Right forelimb (tissue), 1 donor: ENCODE measurements at regions not wholly inside any gene's neighbourhood (a gene's known extent, or its start where the extent isn't known, plus 50 kb on each side); places are given as distances from the start of the nearest gene placed in this dataset.
"Not testable (repeated sequence)": the region's sequence is repeated elsewhere in the genome, so short reads cannot be mapped to it uniquely, and the experiment has no call there.

Source experiments
- DNase-seq: peaks from one replicate; pipeline ENCODE4 v3.0.0-alpha.2; 2018

DNA sequence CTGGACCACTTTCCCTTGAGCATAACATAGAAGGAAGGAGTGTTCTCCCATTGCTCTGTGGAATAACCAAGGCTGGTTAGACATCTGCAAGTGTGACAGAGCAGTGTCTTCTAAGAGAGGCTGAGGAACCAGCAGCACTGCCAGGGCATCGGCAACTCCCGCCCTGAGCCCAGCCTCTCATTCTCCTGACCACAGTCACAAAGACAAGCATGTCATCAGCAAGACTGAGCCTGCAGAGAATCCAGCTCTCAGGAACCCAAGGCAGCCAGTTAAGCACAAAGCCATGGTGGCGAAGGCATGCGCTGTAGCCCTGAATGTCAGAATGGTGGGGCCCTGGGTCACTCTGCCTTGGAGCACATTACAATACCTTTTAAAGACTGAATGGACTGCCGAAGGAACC is 253.9 kb downstream of the AGTPBP1 start:
- DNase-seq, result no peak

DNA sequence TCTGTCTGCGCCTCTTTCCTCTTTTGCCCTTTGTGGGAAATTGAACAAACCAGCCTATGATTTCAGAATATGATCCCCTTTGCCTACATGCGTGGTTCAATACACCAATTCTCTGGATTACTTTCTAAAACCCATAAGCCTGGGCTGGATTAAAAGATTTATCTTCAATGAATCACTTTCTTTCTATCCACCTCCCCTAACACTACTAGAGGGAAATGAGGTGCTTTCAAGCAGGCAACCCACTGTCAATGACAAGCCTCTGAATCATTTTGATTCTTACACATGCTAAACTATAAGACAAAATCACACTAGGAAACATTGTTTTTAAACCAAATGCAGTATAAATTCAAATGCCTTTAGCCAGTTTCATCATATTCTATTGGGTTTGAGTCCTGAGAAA is 257.5 kb downstream of the AGTPBP1 start:
- no peak for DNase-seq

DNA sequence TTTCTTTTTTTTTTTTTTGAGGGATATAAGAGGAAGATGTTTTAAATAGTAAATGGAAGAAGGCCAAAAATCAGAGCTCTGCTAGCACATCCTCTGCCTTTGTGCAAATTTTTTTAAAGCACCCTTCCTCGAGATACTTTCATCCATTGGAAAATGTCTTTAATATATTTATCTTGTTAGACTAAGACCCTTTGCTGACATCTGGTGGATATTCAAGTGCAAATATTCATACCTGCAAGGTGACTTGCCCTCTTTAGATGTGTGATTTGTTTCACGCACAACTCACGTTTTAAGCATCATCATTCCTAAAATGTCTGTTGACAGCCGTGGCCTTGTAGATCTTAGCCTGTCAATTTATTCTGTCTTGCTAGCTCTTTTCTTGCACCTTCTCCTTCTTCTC is 258.5 kb downstream of the AGTPBP1 start:
- no peak for DNase-seq

DNA sequence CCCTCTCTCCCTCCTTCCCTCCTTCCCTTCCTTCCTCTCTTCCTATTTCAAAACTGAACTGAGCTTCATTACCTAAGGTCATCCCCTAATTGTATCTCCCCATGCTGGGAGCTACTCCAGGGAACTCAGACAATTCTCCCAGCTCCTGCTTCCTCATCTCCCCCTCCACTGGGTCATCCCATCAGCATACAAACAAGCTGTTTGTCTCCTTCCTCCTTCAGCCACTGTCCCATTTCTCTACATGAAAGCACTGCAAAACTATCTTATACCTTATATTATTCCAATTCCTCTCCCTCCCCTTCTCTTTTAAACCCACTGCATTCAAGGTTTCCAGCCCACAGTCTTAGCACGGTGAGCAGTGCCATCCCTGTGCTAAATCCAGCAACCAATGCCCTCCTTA is 262.4 kb downstream of the AGTPBP1 start:
- DNase-seq, result no peak

DNA sequence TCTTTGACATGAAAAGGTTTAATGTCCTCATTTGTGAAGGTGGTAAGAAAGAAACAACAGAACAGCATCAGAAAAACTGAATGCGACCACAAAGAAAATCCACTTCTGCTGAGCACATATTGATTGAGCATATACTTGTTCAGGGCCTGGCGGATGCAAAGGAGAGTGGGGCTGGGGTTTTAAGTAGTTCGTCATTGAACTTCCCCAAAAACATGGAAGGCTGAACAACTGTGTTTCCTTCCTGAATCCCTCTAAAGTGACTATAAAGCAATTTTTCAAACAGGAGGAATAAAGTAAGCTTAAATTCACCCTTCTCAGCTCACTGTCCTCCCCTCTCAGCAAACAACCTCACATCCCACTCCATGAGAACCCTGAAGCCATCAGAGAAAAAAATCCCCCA is 262.9 kb downstream of the AGTPBP1 start:
- DNase-seq, result no peak

DNA sequence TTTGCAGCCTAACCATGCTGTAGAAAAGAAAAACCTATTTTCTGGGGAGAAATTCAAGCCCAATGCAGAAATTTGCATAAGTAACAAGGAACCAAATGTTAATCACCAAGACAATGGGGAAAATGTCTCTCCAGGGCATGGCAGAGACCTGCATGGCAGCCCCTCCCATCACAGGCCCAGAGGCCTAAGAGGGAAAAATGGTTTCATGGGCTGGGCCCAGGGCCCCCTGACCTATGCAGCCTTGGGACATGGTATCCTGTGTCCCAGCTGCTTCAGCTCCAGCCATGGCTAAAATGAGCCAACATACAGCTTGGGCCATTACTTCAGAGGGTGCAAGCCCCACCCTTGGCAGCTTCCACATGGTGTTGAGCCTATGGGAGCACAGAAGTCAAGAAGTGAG is 266.9 kb downstream of the AGTPBP1 start:
- not testable (repeated sequence) for DNase-seq

DNA sequence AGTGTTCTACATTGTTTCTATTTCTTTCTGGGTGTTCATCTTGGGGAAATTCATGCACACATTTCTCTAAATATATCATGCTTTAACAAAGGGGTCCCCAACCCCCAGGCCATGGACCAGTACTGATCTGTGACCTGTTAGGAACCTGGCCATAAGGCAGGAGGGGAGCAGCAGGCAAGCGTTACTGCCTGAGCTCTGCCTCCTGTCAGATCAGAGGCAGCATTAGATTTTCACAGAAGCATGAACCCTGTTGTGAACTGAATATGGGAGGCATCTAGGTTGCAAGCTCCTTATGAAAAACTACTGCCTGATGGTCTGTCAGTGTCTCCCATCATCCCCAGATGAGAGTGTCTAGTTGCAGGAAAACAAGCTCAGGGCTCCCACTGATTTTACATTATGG is 270.0 kb downstream of the AGTPBP1 start:
- DNase-seq, result no peak

DNA sequence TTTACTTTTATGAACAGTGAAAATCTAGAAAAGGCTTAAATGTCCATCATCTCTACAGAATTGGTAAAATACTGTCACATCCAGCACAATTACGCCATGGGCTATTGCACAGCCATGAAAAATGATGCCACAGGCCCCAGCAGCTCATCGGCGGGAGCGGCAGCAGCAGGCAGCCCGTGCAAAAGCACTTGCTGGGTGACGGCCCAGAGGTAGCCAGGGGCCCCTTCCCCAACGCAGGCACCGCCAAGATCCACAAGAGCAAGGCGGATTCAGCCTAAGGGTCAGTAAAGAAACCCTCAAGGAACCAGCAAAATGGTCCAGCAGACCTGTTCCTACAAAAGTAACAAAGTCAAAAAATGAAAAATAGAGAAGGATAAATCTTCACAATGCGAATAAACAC is 272.7 kb downstream of the AGTPBP1 start:
- no peak for DNase-seq

DNA sequence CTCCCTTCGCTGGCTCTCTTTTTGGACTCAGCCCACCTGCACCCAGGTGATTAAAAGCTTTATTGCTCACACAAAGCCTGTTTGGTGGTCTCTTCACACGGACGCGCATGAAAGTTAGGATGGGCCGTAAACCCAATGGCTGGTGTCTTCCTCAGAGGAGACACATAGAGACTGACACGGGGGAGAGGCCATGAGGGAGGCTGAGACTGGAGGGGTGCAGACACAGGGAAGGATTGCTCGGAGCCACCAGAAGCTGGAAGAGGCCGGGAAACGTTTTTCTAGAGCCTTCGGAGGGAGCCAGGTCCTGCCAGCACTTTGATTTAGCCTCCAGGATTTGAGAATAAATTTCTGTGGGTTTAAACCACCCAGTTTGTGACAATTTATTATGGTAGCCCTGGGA is 274.9 kb downstream of the AGTPBP1 start:
- no peak for DNase-seq

DNA sequence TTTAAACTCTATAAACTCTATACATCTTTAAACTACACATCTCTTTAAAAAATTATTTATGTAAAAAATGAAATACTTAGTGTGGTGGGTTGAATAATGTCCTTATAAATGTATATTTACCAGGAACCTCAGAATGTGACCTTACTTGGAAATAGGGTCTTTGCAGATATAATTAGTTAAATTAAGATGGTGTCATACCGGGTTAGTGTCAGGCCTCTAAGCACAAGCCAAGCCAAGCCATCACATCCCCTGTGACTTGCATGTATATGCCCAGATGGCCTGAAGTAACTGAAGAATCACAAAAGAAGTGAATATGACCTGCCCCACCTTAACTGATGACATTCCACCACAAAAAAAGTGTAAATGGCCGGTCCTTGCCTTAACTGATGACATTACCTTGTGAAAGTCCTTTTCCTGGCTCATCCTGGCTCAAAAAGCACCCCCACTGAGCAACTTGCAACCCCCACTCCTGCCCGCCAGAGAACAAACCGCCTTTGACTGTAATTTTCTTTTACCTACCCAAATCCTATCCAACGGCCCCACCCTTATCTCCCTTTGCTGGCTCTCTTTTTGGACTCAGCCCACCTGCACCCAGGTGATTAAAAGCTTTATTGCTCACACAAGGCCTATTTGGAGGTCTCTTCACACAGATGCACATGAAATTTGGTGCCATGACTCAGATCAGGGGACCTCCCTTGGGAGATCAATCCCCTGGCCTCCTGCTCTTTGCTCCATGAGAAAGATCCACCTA is 283.5 kb downstream of the AGTPBP1 start:
- not testable (repeated sequence) for DNase-seq

DNA sequence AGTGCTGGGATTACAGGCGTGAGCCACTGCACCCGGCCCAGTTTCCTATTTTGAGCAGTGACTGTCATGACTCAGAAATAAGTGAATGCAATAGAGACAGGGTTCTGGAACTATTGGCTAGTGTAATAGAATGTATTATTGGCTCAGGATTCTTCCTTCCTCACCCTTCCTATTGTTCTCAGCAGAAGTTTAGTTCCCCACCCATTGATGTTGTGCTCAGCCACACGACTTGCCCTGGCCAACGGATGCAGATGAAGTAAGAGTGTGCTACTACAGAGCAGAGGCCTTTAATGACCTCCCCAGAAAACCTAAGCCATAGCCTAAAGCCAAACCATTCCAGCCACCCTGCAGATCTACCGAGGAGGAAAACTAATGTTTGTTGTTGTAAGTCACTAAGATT is 287.9 kb downstream of the AGTPBP1 start:
- DNase-seq, result no peak

DNA sequence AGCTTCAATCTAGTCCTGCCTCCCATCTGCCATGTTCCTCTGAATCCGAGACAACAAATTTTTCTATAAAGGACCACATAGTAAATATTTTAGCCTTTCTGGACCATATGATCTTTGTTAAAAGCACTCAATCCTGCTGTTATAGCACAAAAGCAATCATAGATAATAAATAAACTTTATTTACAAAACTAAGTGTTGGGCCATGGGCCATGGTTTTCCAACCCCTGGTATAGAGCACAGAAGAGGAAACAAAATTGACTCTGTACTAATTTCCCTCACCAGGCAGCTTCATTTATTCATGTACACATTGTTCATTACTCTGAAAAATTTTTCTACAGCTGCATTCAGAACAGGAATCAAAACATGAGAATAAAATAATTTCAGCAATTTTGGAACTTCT is 288.9 kb downstream of the AGTPBP1 start:
- no peak for DNase-seq

DNA sequence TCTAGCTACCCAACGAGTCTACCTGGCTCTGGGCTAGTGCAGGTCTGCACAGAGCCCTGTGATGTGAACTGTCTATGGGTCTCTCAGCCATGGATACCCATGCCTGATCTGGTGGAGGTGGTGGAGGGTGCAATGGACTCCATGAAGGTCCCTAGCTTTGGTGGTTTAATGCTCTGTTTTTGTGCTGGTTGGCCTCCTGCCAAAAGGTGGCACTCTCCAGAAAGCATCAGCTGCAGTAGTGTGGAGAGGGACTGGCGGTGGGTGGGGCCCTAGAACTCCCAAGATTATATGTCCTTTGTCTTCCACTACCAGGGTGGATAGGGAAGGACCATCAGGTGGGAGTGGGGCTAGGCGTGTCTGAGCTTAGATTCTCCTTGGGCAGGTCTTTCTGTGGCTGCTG is 290.1 kb downstream of the AGTPBP1 start:
- DNase-seq, result no peak

DNA sequence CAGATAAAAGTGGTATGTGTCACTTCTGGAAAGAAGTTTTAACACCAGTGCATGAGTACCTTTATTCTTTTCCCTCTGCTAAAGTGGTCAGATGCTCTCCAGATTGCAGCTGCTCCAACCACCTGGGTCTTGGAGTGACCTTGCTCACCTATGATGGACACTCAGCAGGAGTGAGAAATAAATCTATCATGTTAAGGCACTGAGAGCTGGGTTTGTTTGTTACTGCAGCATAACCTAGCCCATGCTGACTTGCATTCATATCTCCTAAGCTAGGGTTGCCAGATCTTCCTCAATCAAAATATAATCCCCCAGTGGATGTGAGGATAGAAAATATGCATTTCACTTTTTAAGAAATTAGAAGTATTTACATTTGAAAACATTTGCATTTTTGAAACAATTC is 295.9 kb downstream of the AGTPBP1 start:
- no peak for DNase-seq

DNA sequence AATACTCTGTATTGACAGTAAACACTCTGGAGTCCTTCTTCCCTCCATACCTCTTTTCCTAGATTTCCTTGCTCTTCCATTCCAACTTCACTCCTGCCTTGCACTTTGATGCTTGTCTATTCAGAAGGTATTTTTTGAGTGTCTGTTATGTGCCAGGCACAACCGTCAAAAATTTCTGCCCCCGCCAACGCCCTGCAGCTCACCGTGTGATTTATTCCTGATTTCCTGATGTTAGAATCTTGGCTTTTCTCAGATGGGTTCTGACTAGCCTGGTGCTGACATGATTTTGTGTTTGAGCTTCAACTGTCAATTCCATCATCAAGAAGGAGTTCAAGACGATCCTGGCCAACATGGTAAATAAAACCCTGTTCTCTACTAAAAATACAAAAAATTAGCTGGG is 297.5 kb downstream of the AGTPBP1 start:
- no peak for DNase-seq

DNA sequence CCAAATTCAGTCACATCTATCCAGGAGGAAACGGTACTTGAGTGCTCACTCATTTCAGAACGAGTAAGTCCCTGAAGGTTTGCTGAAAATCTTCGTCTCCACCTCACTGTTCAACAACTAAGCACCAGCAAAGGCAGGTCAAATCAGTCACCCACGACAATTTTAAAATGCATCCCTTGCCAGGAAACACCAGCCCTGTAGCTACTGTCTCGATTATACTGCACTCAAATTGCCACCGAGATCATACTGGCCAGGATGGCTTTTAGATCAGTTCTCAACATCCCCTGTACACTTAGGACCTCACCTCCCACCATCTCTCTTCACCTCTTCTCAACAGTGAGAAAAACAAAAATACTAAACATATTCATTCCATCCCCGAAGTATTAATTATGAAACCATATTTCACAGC is 298.6 kb downstream of the AGTPBP1 start:
- DNase-seq, result no peak

DNA sequence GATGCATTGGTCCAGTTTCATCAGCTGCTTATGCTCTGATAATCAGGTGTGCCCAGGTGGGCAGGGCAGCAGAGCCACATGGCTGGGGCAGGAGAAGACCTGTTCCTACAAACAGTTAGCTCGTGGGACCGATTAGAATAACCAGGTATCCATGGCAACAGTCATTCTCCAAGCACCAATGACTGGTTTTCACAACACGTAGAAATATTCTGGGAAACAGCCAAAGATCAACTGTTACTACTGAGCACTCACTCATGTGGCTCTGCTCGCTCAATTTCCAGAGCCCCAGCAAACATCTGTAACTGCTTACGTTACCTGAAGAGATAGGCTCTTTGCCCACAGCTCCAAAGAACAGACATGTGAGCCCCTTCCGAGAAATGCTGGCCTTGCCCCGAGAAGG is 302.0 kb downstream of the AGTPBP1 start:
- no peak for DNase-seq

DNA sequence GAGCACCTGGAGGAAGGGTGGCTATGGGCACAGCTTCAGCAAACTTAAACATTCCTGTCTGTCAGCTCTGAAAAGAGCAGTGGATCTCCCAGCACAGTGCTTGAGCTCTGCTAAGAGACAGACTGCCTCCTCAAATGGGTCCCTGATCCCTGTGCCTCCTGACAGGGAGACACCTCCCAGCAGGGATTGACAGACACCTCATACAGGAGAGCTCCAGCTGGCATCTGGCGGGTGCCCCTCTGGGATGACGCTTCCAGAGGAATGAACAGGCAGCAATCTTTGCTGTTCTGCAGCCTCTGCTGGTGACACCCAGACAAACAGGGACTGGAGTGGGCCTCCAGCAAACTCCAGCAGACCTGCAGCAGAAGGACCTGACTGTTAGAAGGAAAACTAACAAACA is 307.8 kb downstream of the AGTPBP1 start:
- not testable (repeated sequence) for DNase-seq

DNA sequence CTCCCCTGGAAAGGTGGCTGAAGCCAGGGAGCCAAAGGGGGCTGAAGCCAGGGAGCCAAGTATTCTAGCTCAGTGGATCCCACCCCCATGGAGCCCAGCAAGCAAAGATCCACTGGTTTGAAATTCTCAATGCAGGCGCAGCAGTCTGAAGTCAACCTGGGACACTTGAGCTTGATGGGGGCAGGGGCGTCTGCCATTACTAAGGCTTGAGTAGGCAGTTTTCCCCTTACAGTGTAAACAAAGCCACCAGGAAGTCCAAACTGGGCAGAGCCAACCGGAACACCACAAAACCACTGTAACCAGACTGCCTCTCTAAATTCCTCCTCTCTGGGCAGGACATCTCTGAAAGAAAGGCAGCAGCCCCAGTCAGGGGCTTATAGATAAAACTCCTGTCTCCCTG is 308.2 kb downstream of the AGTPBP1 start:
- DNase-seq, result not testable (repeated sequence)

DNA sequence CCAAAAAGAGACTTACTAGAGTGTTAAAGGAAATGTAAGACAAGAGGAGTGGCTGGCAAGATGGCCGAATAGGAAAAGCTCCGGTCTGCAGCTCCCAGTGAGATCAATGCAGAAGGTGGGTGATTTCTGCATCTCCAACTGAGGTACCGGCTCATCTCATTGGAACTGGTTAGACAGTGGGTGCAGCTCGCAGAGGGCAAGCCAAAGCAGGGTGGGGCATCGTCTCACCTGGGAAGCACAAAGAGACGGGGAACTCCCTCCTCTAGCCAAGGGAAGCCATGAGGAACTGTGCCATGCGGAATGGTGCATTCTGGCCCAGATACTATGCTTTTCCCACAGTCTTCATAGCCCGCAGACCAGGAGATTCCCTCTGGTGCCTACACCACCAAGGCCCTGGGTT is 308.7 kb downstream of the AGTPBP1 start:
- no peak for DNase-seq

DNA sequence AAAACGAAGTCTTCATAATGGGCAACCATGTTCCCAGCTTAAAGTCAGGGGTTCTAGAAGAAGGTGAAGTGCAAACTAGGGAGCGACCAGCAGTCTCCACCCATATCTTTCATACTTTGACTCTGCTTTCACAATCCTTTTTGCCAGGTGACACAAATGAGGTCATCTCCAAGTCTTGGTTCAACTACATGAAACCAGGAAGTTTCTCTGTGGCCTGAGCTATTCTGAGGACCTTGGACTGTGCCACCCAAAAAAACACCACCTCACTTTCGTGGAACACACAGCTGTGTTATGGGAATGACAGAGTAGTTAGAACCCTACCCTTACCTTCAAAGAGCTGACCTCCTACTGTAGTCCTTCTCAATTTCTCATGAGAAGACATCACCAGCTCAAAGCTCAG is 309.2 kb downstream of the AGTPBP1 start:
- DNase-seq, result no peak

DNA sequence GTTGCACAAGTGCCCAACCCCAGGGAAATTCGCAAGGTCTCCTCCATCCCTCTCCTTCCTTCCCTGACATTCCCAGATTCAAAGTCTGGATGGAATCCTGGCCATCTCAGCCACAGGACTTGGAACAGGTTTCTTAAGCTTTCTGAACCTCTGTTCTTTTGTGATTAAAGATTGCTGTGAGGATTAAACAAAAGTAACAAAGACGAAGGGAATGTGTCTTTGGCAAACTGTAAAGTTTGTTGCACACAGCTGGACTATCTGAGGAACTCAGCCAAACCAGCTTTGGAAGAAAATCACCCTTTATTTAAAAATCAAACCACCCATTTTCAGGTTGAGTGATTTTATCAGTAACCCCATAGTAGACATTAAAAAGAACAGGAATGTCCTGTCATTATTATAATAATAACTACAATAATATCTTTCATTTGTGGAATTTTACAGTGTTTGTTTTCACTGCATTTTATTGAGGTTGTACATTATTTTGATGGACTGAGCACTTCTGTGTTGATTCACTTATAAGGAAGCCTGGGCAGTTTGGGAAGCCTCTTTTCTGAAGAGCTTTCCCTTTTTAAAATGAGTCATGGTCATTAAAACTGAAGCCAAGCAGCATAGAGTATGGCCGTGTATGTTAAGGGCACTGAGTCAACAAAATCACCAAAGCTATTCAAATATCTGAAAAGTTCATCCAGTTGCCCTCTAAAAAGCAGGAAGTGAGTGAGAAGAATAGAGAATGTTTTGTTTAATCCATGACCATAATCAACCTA is 310.2 kb downstream of the AGTPBP1 start:
- DNase-seq, result no peak

DNA sequence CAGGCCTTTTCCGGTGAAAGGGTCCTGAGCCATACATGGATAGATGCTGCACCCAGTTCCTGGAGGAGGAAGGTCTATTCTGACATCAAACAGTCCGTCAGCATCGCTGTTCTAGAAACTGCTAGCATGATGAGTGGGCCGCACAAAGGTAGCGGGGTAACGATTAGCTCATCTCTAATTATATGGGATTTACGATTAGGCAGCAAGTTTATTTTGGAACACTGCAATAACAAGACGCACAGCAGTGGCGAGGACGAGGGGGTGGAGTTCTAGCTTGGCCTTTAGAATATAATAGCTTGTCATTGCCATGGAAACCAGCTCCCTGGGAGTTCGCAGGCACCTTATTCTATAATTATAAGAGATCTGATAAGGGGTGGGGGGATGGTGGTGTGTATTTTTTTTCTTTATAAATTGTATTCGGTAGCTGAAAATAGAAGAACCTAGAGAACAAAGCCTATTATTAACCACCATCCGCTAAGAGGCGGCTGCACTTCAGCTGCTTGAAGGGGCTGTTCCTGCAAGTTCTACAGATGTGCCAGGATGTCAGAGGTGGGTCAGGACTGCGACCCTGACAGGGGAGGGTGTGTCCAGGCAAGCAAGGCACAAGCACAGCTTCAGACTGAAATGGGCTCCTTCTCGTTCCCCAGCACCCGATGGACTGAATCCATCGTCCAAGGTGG is 311.0 kb downstream of the AGTPBP1 start:
- no peak for DNase-seq

DNA sequence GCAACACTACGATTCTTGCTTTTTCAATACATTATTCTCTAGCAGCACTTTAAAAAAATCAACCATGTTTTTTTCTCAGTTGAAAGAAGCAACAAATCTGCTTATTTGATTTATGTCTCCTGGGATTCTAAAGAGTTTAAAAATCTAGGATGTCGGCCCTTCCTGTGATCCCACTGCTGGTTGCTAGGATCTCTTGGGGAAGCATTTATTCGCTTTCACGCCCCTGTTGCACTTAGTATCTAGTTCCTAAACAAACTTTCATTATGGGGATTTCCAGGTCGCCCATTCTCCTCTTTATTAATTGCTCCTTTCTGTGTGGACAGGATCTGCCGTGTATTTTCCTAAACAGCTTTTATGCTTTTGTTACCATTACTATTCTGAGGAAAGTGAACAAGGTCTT is 313.5 kb downstream of the AGTPBP1 start:
- DNase-seq, result no peak
